ENCODE measurements at regions not wholly inside any gene's neighbourhood (a gene's known extent, or its start where the extent isn't known, plus 50 kb on each side); places are given as distances from the start of the nearest gene placed in this dataset.

DNA sequence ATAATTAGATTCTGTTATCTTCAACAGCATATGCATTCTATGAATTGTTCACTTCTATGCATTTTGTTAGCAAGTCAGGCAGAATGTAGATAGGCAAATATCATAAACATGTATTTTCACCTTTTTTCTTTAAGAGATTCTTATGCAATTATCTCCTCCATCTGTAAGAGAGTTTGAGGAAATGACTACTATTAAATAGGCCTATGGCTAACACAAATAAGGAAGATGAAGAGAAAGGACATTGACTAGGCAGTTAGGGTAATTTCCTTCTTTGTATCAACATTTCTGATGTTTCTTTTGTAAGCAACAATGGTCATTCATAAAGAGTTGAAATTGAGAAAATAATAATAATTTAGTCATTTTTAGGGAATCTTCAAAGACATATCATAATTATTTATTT lies 145.2 kb upstream of the CDH12 start:
- no peak for DNase-seq (ENCODE audit: low read depth)

GRCh38 chr5:22988937-22989336 lies 135.8 kb upstream of the CDH12 start:
- DNase-seq (ENCODE audit: low read depth): no peak

- no peak for DNase-seq (ENCODE audit: low read depth)
These were observed 133.1 kb upstream of the CDH12 start for GRCh38 chr5:22986281-22986680.

- DNase-seq (ENCODE audit: low read depth): no peak
These were observed 132.3 kb upstream of the CDH12 start for GRCh38 chr5:22985446-22985845.

DNA sequence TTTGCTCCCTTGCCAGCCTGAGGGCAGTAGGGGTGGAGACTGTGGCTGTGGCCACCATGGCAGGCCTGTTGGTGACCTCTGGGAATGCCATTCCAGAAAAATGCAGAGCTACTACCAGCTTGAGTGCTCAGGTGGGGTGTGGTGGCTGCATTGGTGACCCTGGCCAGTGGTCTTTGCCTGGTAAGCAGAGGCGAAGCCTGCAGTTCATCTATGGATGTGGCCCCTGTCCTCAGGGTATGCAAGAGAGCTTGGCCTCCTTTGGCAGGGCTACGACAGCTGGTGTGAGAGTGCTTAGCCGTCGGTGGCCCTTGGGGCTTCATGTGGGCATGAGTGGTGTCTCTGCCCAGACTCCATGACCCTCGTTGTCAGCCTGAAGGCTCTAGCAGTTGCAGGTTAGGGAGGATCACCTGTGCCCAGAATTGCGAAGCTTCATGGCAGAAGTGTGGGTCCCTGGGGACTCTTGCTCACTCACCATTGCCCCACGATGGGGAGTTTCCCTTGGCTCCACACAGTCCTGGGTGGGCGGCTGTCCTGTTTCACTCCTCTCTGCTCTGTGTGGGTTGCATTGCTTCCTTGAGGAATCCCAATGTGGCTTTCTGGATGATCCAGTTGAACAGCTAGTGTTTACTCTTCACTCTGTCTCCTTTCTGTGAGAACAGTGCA lies 117.9 kb upstream of the CDH12 start:
- DNase-seq (ENCODE audit: low read depth): no peak

GRCh38 chr5:22970491-22970890 lies 117.3 kb upstream of the CDH12 start:
- no peak for DNase-seq (ENCODE audit: low read depth)

DNA sequence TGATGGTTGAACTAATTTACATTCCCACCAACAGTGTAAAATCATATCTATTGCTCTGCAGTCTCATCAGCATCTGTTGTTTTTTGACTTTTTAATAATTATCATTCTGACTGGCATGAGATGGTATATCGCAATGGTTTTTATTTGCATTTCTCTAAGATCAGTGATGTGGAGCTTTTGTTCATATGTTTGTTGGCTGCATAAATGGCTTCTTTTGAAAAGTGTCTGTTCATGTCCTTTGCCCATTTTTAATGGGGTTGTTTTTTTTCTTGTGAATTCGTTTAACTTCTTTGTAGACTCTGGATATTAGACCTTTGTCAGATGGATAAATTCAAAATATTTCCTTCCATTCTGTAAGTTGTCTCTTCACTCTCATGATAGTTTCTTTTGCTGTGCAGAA lies 115.2 kb upstream of the CDH12 start:
- DNase-seq (ENCODE audit: low read depth): no peak

- DNase-seq (ENCODE audit: low read depth): no peak
These were observed 112.8 kb upstream of the CDH12 start for GRCh38 chr5:22965960-22966359.

DNA sequence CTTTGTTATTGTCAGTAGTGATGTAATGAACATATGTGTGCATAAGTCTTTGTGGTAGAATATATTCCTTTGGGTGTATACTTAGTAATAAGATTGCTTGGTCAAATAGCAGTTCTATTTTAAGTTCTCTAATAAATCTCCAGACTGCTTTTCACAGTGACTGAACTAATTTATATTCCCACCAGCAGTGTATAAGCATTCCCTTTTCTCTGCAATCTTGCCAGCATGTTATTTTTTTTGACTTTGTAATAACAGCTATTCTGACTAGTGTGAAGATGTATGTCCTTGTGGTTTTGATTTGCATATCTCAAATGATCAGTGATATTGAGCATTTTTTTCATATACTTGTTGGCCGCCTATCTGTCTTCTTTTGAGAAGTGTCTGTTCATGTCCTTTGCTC lies 111.5 kb upstream of the CDH12 start:
- DNase-seq (ENCODE audit: low read depth): no peak

- DNase-seq (ENCODE audit: low read depth): no peak
These were observed 105.5 kb upstream of the CDH12 start for GRCh38 chr5:22958462-22959262.

DNA sequence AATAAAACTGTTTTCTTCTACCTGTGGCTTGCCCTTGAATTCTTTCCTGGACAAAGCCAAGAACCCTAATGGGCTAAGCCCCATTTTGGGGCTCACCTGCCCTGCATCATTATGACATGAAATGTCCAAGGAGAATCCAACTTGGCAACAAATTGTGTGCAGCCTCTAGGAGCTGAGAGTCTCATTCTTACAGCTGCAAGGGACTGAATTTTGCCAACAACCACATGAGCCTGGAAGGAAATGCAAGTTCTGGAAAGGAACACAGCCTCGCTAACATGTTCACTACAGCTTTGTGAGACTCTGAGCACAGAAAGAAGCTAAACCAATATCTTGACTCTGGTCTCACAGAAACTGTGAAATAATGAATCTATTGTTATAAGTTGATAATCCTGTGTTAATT lies 94.8 kb upstream of the CDH12 start:
- DNase-seq (ENCODE audit: low read depth): no peak

GRCh38 chr5:22938362-22938761 lies 85.2 kb upstream of the CDH12 start:
- DNase-seq (ENCODE audit: low read depth): peak; percentile 49

GRCh38 chr5:22928821-22929482 lies 75.8 kb upstream of the CDH12 start:
- no peak for DNase-seq (ENCODE audit: low read depth)

DNA sequence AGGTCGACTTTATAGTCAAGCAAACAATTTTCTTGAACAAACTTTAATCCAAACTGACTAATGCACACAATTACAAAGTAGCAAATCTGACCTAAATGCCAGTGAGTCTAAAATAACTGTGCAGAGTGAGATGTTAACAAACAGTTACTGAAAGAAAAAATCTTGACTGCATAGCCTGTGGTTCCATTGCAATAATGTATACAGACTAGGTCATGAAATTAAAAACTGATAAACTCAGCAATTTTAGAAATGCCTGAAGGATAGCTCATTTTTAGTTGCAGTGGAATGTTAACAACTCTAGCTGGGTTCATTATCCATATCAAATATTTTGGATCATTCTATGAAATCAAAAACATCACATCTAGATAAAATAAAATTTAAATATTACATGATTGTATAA lies 73.4 kb upstream of the CDH12 start:
- no peak for DNase-seq (ENCODE audit: low read depth)

DNA sequence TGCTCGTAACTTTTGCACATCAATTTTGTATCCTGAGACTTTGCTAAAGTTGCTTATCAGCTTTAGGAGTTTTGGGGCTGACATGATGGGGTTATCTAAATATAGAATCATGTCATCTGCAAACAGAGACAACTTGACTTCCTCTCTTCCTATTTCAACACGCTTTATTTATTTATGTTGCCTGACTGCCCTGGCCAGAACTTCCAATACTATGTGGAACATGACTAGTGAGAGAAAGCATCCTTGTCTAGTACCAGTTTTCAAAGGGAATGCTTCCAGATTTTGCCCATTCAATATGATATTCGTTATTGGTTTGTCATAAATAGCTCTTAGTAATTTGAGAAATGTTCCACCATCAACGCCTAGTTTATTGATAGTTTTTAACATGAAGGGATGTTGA lies 65.4 kb upstream of the CDH12 start:
- DNase-seq (ENCODE audit: low read depth): no peak

DNA sequence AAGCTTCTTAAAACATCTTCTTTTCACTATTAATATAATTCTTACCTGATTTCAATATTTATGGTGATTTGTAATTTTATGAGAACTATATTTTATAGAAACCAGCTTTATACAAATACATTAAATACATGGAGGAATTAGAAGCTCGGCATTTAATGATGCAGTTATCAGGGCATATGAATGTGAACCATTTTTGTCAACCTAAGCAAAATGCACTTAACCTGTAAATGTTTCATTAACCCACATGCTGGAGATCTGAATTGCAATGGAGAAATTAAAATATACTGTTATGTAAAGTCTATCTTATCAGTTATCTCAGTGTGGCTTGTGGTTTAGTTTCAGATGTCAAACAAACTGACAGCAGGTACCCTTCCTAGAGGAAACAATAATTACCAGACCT lies 63.2 kb upstream of the CDH12 start:
- no peak for DNase-seq (ENCODE audit: low read depth)

DNA sequence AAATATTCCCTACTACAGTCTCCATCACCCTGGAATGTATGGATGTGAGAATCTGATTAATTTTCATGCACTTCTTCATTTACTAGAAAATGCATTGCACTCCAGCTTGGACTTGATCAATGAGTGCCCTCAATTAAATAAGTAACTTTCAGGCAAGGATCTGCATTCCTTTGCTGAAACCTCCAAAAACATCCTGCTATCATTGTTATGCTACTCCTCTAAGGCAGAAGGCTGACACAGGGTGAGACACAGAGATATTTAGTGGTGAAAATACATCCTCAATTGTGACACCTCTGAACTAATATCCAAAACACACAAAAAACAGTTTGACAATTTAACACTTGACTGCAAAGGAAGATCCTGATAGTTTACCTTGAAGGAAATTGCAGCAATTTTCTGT lies 57.9 kb upstream of the CDH12 start:
- DNase-seq (ENCODE audit: low read depth): no peak

GRCh38 chr5:22910523-22910922 lies 57.4 kb upstream of the CDH12 start:
- no peak for DNase-seq (ENCODE audit: low read depth)

DNA sequence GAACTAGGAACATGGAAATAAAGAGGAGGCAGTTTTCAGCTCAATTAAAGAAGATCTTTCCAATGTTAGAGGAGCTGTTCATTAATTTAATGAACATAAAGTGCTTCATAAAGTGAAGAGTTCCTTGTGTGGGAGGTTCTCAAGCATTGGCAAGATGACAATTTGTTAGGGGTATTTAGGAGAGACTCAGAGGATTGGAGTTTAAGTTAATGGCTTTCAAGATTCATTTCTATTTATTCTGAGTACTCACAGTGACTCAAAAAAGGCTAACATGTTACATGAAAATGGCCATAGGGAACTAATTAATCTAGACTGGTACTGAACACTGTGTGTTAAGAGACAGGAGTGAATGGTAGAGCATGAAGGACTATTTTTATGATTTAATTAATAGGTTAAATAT lies 55.4 kb upstream of the CDH12 start:
- peak; percentile 16 for DNase-seq (ENCODE audit: low read depth)

DNA sequence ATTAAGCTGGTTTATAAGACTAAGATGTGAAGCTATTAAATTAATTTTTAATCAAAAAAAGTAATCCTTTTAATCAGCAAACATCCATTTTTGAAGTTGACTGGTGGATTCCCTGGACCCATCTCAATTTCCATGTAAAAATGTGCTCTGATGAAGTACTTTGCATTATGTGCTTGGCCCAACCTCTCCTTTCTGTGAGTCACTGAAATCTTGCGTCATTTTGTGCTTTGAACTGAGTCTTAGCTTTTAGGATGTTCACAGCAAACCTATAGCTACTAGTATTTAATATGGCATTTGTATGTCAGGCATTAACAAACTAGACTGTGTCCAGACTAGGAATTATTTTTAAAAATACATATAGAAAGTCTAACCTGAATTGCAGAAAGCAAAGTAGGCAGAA lies 55.0 kb upstream of the CDH12 start:
- DNase-seq (ENCODE audit: low read depth): peak; percentile 64

All from HS-5 (cell line).